Endothelial cell of umbilical vein (primary cell): ENCODE measurements at regions not wholly inside any gene's neighbourhood (a gene's known extent, or its start where the extent isn't known, plus 50 kb on each side); places are given as distances from the start of the nearest gene placed in this dataset.

Experiments used
- BruUV-seq: library from RNA; stranded (reverse); fragments of 400-500 nt; replicated peaks from 2 replicates; lab custom pipeline; 2021; lab: Mats Ljungman, UMichigan
- CTCF ChIA-PET: fragments of 300-600, 350-600 bp; sonication (Branson Sonifier 250); formaldehyde crosslinking; loops from one replicate; lab custom pipeline; 2021; ENCODE audit warnings: antibody characterized with exemption, inconsistent platforms; lab: Charles Lee
- POLR2A ChIA-PET: fragments of 300-600, 350-600 bp; sonication (Branson Sonifier 250); formaldehyde crosslinking; loops from one replicate; lab custom pipeline; 2021; ENCODE audit warnings: antibody characterized with exemption, inconsistent platforms; lab: Charles Lee
- DNase-seq: peaks from one replicate; pipeline ENCODE4 v3.0.0-alpha.2; 2011; ENCODE audit warnings: low read depth, low spot score
- FAIRE-seq: peaks from 2 replicates; lab custom pipeline; 2011; peaks lifted over from hg19 to GRCh38; lab: Jason Lieb, UNC
- H2AFZ ChIP-seq: 2 replicates; pipeline ENCODE4 v1.6.0; 2012; ENCODE audit warnings: low read depth, low read length, control low read depth, inconsistent platforms
- H3K27ac ChIP-seq: 2 replicates; pipeline ENCODE4 v1.5.1; 2011; ENCODE audit warnings: low read depth, mild to moderate bottlenecking, control low read depth, low read length, moderate library complexity; ENCODE audit not compliant: insufficient read depth
- H3K27me3 ChIP-seq, 2 experiments: 2 replicates each; pipeline versions ENCODE4 v1.6.0 to v1.6.1; 2011; ENCODE audit warnings: low read length in 2 of 2, mixed read lengths in 1 of 2; ENCODE audit not compliant: control insufficient read depth in 2 of 2, insufficient read depth in 2 of 2
- H3K36me3 ChIP-seq, 2 experiments: 2 replicates in 1 of 2; 3 replicates in 1 of 2; pipeline ENCODE4 v1.5.1; 2011; ENCODE audit warnings: low read length in 2 of 2, mild to moderate bottlenecking in 1 of 2, moderate library complexity in 1 of 2; ENCODE audit not compliant: control insufficient read depth in 2 of 2, insufficient read depth in 2 of 2; ENCODE audit errors: extremely low read depth in 1 of 2
- H3K4me1 ChIP-seq: 3 replicates; pipeline ENCODE4 v1.5.1; 2011; ENCODE audit warnings: mild to moderate bottlenecking, low read length; ENCODE audit not compliant: control insufficient read depth, insufficient read depth; ENCODE audit errors: extremely low read depth
- H3K4me2 ChIP-seq: 2 replicates; pipeline ENCODE4 v1.6.1; 2011; ENCODE audit warnings: low read length, control low read depth, mixed read lengths; ENCODE audit not compliant: insufficient read depth
- H3K4me3 ChIP-seq, 3 experiments: fragments of 200-600 bp in 1 of 3; sonication (generic), shearing (Covaris generic) in 1 of 3; replicated peaks in 1 of 3; 2 replicates each; pipeline ENCODE4 v1.5.1; 2011 to 2016; ENCODE audit warnings: control low read depth in 3 of 3, low read length in 3 of 3, mild to moderate bottlenecking in 2 of 3, inconsistent platforms in 1 of 3, low read depth in 1 of 3, moderate library complexity in 1 of 3; ENCODE audit not compliant: insufficient read depth in 1 of 3
- H3K79me2 ChIP-seq: 2 replicates; pipeline ENCODE4 v1.6.0; 2012; ENCODE audit warnings: low read length, inconsistent platforms; ENCODE audit not compliant: control insufficient read depth, insufficient read depth
- H3K9ac ChIP-seq: replicated peaks from 2 replicates; pipeline ENCODE3; 2011; ENCODE audit warnings: low read length, control low read depth; ENCODE audit not compliant: insufficient read depth; ENCODE audit errors: extremely low read depth
- H3K9me1 ChIP-seq: replicated peaks from 3 replicates; pipeline ENCODE4 v1.6.0; 2011; ENCODE audit warnings: mild to moderate bottlenecking, low read length; ENCODE audit not compliant: control insufficient read depth, insufficient read depth; ENCODE audit errors: extremely low read depth
- H3K9me3 ChIP-seq: replicated peaks from 2 replicates; pipeline ENCODE4 v1.5.1; 2012; ENCODE audit warnings: low read length, inconsistent platforms; ENCODE audit not compliant: control insufficient read depth, insufficient read depth
- H4K20me1 ChIP-seq: replicated peaks from 2 replicates; pipeline ENCODE3; 2011; ENCODE audit warnings: mild to moderate bottlenecking, low read length; ENCODE audit not compliant: control insufficient read depth, insufficient read depth; ENCODE audit errors: extremely low read depth
- CTCF ChIP-seq, 2 donors: IDR thresholded peaks; 1 replicate in 1 of 2; 2 replicates in 1 of 2; pipeline ENCODE4 v1.5.1; 2011; ENCODE audit warnings: low read length in 2 of 2, mild to moderate bottlenecking in 2 of 2, moderate library complexity in 2 of 2, control low read depth in 1 of 2, inconsistent platforms in 1 of 2, low read depth in 1 of 2; ENCODE audit not compliant: insufficient read depth in 1 of 2; ENCODE audit errors: extremely low read depth in 1 of 2
- EZH2 ChIP-seq: IDR thresholded peaks from 2 replicates; pipeline ENCODE4 v1.6.1; 2012; ENCODE audit warnings: borderline replicate concordance, low read depth, mild to moderate bottlenecking, moderate library complexity, low read length, inconsistent platforms; ENCODE audit not compliant: severe bottlenecking
- FOS ChIP-seq: IDR thresholded peaks from 2 replicates; pipeline ENCODE4 v1.6.1; 2011; ENCODE audit warnings: mild to moderate bottlenecking, low read length, moderate library complexity, borderline replicate concordance; ENCODE audit not compliant: insufficient read depth
- GATA2 ChIP-seq: IDR thresholded peaks from 2 replicates; pipeline ENCODE4 v1.7.0; 2011; ENCODE audit warnings: low read depth, mild to moderate bottlenecking, moderate library complexity, mixed read lengths, low read length; ENCODE audit not compliant: insufficient read length, insufficient read depth
- JUN ChIP-seq: IDR thresholded peaks from 2 replicates; pipeline ENCODE4 v1.6.1; 2011; ENCODE audit warnings: borderline replicate concordance, low read depth; ENCODE audit not compliant: insufficient read length, insufficient read depth
- MAX ChIP-seq: IDR thresholded peaks from 2 replicates; pipeline ENCODE4 v1.6.1; 2011; ENCODE audit not compliant: insufficient read depth, insufficient read length
- MYC ChIP-seq: IDR thresholded peaks from one replicate; pipeline ENCODE4 v1.6.1; 2011; ENCODE audit warnings: mild to moderate bottlenecking, low read depth, low read length
- POLR2A ChIP-seq: IDR thresholded peaks from 2 replicates; pipeline ENCODE4 v1.6.1; 2012; ENCODE audit warnings: low read depth, mild to moderate bottlenecking, control low read depth, low read length
- POLR2AphosphoS5 ChIP-seq: IDR thresholded peaks from 2 replicates; pipeline ENCODE4 v1.6.1; 2012; ENCODE audit warnings: low read depth, mild to moderate bottlenecking, control low read depth, low read length, moderate library complexity; ENCODE audit not compliant: insufficient read depth
- dilution Hi-C: fragments of 300-500 bp; cut with MboI; formaldehyde crosslinking; loops from one replicate; pipeline ENCODE4 v1.15.0; 2019; ENCODE audit warnings: low sequenced_read_pairs; ENCODE audit not compliant: extremely low pct_ligation_motif_present
- intact Hi-C: fragments of 100-400 bp; cut with micrococcal nuclease; formaldehyde crosslinking; loops from one replicate; pipeline ENCODE4 v1.10.0; 2022

DNA sequence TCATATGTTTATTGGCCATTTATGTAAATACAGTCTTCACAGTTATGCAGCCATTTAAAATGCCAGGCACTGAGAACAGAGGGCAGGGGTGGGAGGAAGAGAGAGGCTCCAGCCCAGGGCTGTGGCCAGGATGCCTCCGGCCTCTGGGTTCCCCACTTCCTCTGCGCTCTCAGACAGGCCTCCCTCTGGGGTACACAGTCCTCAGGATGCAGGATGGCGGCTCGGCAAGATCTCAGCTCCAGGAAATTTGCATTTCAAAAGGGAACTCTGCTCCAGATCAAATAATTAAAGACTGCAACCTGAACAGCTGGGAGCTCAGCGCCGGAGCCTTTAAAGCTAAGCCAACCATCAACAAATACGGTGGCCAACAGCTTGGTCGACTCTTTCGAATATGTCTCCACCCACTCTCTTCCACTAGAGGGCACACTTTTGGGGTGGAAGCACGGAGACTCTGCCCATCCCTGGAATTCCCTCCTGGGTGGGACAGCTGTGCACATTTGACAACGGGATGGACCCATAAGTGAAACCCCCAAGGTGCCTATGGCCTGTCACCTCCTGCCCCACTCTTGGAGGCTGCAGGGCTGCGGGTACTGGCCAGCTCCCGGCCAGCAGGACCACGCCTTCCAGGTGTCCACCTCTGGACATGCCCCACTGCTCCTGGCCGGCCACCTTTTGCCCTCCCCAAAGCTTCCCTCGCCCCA, 1044.7 kb downstream of the BRD1 start:
- CTCF ChIA-PET, result no interaction called here
- no peak overlapping the region for H3K9ac ChIP-seq
- BruUV-seq, result no TSS peak
- TF ChIP-seq EZH2 (no peak), JUN (no peak), POLR2AphosphoS5 (no peak), MAX (no peak), POLR2A (no peak), FOS (no peak), MYC (no peak), CTCF (IDR thresholded peaks at IDR 0.05; ENCODE audit: extremely low read depth in 1 of 2, insufficient read depth in 1 of 2, low read depth in 1 of 2, low read length in 2 of 2) (no peak), GATA2 (no peak)
- no peak overlapping the region for H2AFZ ChIP-seq
- H3K27ac ChIP-seq, result no peak overlapping the region
- no peaks in the 10 kb centered on the region for H3K36me3 ChIP-seq
- FAIRE-seq (no peak), DNase-seq (no peak)
- intact Hi-C loops, result no loop called here
- H3K4me3 ChIP-seq, result no peak overlapping the region
- no peaks in the 10 kb centered on the region for H3K9me1 ChIP-seq
- POLR2A ChIA-PET, result no interaction called here
- peaks cover 6% of the 10 kb centered on the region for H3K9me3 ChIP-seq
- no peak overlapping the region for H3K4me2 ChIP-seq
- no peaks in the 10 kb centered on the region for H3K27me3 ChIP-seq
- no peaks in the 10 kb centered on the region for H3K79me2 ChIP-seq
- H4K20me1 ChIP-seq, result no peaks in the 10 kb centered on the region
- H3K4me1 ChIP-seq, result no peaks in the 10 kb centered on the region
- dilution Hi-C loops, result no loop called here
